Cardiac muscle cell (in vitro differentiated cells and primary cell): ENCODE measurements at regions not wholly inside any gene's neighbourhood (a gene's known extent, or its start where the extent isn't known, plus 50 kb on each side); places are given as distances from the start of the nearest gene placed in this dataset.

Experiments used
- DNase-seq, 2 donors: peaks; one replicate each; pipeline versions ENCODE4 v3.0.0 to v3.0.0-alpha.2; 2010 to 2017; ENCODE audit warnings: low read depth in 1 of 2, low spot score in 1 of 2
- H3K27ac ChIP-seq: fragments of 200-600 bp; sonication (generic); 2 replicates; pipeline ENCODE4 v1.5.1; 2016
- H3K27me3 ChIP-seq: fragments of 200-600 bp; sonication (generic); 2 replicates; pipeline ENCODE4 v1.6.0; 2016; ENCODE audit warnings: control low read depth
- H3K36me3 ChIP-seq: fragments of 200-600 bp; sonication (generic); 2 replicates; pipeline ENCODE4 v1.5.1; 2016; ENCODE audit warnings: control low read depth
- H3K4me1 ChIP-seq: fragments of 200-600 bp; sonication (generic); 2 replicates; pipeline ENCODE4 v1.8.1; 2017; ENCODE audit warnings: low read depth, mild to moderate bottlenecking, mixed run types
- H3K4me3 ChIP-seq: fragments of 200-600 bp; sonication (generic); 2 replicates; pipeline ENCODE4 v1.5.1; 2016; ENCODE audit warnings: mild to moderate bottlenecking
- H3K9me3 ChIP-seq: fragments of 200-600 bp; sonication (generic); 2 replicates; pipeline ENCODE4 v1.5.1; 2017; ENCODE audit warnings: low read depth, mild to moderate bottlenecking, control low read depth
- CTCF ChIP-seq: IDR thresholded peaks from 2 replicates; pipeline ENCODE4 v1.5.1; 2012; ENCODE audit warnings: low read depth, mild to moderate bottlenecking, low read length

GRCh38 chr13:47069133-47069532, 172.3 kb upstream of the HTR2A start:
- H3K4me1 ChIP-seq, result no peaks in the 10 kb centered on the region
- DNase-seq, result no peak
- no peaks in the 10 kb centered on the region for H3K36me3 ChIP-seq
- H3K4me3 ChIP-seq, result no peak overlapping the region
- no peaks in the 10 kb centered on the region for H3K27me3 ChIP-seq
- no peaks in the 10 kb centered on the region for H3K9me3 ChIP-seq
- H3K27ac ChIP-seq, result no peak overlapping the region
- TF ChIP-seq CTCF, result no peak

GRCh38 chr13:47067306-47067705, 170.5 kb upstream of the HTR2A start:
- Histone ChIP-seq H3K4me1 (no peaks in the 10 kb centered on the region), H3K4me3 (no peak overlapping the region), H3K36me3 (no peaks in the 10 kb centered on the region), H3K9me3 (no peaks in the 10 kb centered on the region), H3K27ac (no peak overlapping the region), H3K27me3 (no peaks in the 10 kb centered on the region)
- no peak for TF ChIP-seq CTCF
- DNase-seq, result no peak

- no peak for TF ChIP-seq CTCF
- DNase-seq, result peak in 1 of 2 donors; percentile 49
- no peak overlapping the region for H3K27ac ChIP-seq
- no peak overlapping the region for H3K4me3 ChIP-seq
- no peaks in the 10 kb centered on the region for H3K4me1 ChIP-seq
- H3K9me3 ChIP-seq, result no peaks in the 10 kb centered on the region
- no peaks in the 10 kb centered on the region for H3K36me3 ChIP-seq
- no peaks in the 10 kb centered on the region for H3K27me3 ChIP-seq
Observed at GRCh38 chr13:47066226-47066625, 169.4 kb upstream of the HTR2A start.

GRCh38 chr13:47064381-47064780, 167.5 kb upstream of the HTR2A start:
- Histone ChIP-seq H3K4me3 (no peak overlapping the region), H3K27ac (no peak overlapping the region), H3K9me3 (no peaks in the 10 kb centered on the region), H3K27me3 (no peaks in the 10 kb centered on the region), H3K4me1 (no peaks in the 10 kb centered on the region), H3K36me3 (no peaks in the 10 kb centered on the region)
- no peak for TF ChIP-seq CTCF
- DNase-seq, result no peak

GRCh38 chr13:47049276-47049989, 152.6 kb upstream of the HTR2A start:
- no peak for TF ChIP-seq CTCF
- H3K27me3 ChIP-seq, result no peaks in the 10 kb centered on the region
- peaks cover 12% of the 10 kb centered on the region for H3K4me1 ChIP-seq
- no peak overlapping the region for H3K27ac ChIP-seq
- no peaks in the 10 kb centered on the region for H3K9me3 ChIP-seq
- H3K36me3 ChIP-seq, result no peaks in the 10 kb centered on the region
- no peak for DNase-seq
- no peak overlapping the region for H3K4me3 ChIP-seq
